ENCODE measurements at regions not wholly inside any gene's neighbourhood (a gene's known extent, or its start where the extent isn't known, plus 50 kb on each side); places are given as distances from the start of the nearest gene placed in this dataset.

GRCh38 chr10:76640806-76641205, 996.8 kb downstream of the KCNMA1 start:
- H3K4me3 ChIP-seq (ENCODE audit: low read depth, low read length): no peak overlapping the region
- TF ChIP-seq CTCF (IDR thresholded peaks at IDR 0.05; ENCODE audit: low read depth, low read length): no peak
- peak; percentile 89 for DNase-seq (ENCODE audit: low read depth, low spot score)
- ChIA-PET POLR2A (interaction anchor here (0.9 to 1.9 kb wide), 3 partner anchors 57 to 389 kb away, joined by 4 to 10 read pairs (median 5); no protein-coding TSS in a partner anchor), CTCF (interaction anchor here (0.7 kb wide), 1 partner anchor 602 kb away, joined by 3 read pairs; no protein-coding TSS in a partner anchor)
- H3K27me3 ChIP-seq (ENCODE audit: control insufficient read depth, insufficient read depth, low read length): no peaks in the 10 kb centered on the region
- H3K9me3 ChIP-seq (ENCODE audit: control insufficient read depth, insufficient read depth, low read length): no peaks in the 10 kb centered on the region
- no peak overlapping the region for H3K27ac ChIP-seq (ENCODE audit: low read depth, low read length)

- H3K9me3 ChIP-seq (ENCODE audit: control insufficient read depth, insufficient read depth, low read length): no peaks in the 10 kb centered on the region
- TF ChIP-seq CTCF (IDR thresholded peaks at IDR 0.05; ENCODE audit: low read depth, low read length): peak; percentile 18; the same call in 1 of the 2 replicates
- POLR2A ChIA-PET: no interaction called here
Observed at GRCh38 chr10:76632767-76633051, 1004.9 kb downstream of the KCNMA1 start.

GRCh38 chr10:76631884-76632766, 1005.5 kb downstream of the KCNMA1 start:
- no peak overlapping the region for H3K27ac ChIP-seq (ENCODE audit: low read depth, low read length)
- ChIA-PET POLR2A (interaction anchor here (0.7 kb wide), 1 partner anchor 74 kb away, joined by 3 read pairs; no protein-coding TSS in a partner anchor), CTCF (no interaction called here)
- no peak for TF ChIP-seq CTCF (IDR thresholded peaks at IDR 0.05; ENCODE audit: low read depth, low read length)
- H3K9me3 ChIP-seq (ENCODE audit: control insufficient read depth, insufficient read depth, low read length): no peaks in the 10 kb centered on the region
- DNase-seq (ENCODE audit: low read depth, low spot score): no peak
- H3K4me3 ChIP-seq (ENCODE audit: low read depth, low read length): no peak overlapping the region
- H3K27me3 ChIP-seq (ENCODE audit: control insufficient read depth, insufficient read depth, low read length): peaks cover 8% of the 10 kb centered on the region

More at GRCh38 chr10:76632767-76633051, 1004.9 kb downstream of the KCNMA1 start:
- H3K4me3 ChIP-seq (ENCODE audit: low read depth, low read length): no peak overlapping the region
- no peak overlapping the region for H3K27ac ChIP-seq (ENCODE audit: low read depth, low read length)
- DNase-seq (ENCODE audit: low read depth, low spot score): no peak
- CTCF ChIA-PET: no interaction called here
- peaks cover 8% of the 10 kb centered on the region for H3K27me3 ChIP-seq (ENCODE audit: control insufficient read depth, insufficient read depth, low read length)

- POLR2A ChIA-PET: no interaction called here
Observed at GRCh38 chr10:76631036-76631670, 1006.5 kb downstream of the KCNMA1 start.

More at GRCh38 chr10:76631036-76631670, 1006.5 kb downstream of the KCNMA1 start:
- DNase-seq (ENCODE audit: low read depth, low spot score): no peak
- no peak for TF ChIP-seq CTCF (IDR thresholded peaks at IDR 0.05; ENCODE audit: low read depth, low read length)
- Histone ChIP-seq H3K4me3 (ENCODE audit: low read depth, low read length) (no peak overlapping the region), H3K9me3 (ENCODE audit: control insufficient read depth, insufficient read depth, low read length) (no peaks in the 10 kb centered on the region), H3K27ac (ENCODE audit: low read depth, low read length) (no peak overlapping the region), H3K27me3 (ENCODE audit: control insufficient read depth, insufficient read depth, low read length) (peaks cover 8% of the 10 kb centered on the region)
- CTCF ChIA-PET: no interaction called here
